ENCODE measurements at regions not wholly inside any gene's neighbourhood (a gene's known extent, or its start where the extent isn't known, plus 50 kb on each side); places are given as distances from the start of the nearest gene placed in this dataset.

GRCh38 chr2:12649602-12650400, 66.9 kb upstream of the TRIB2 start:
- no peaks in the 10 kb centered on the region for H3K36me3 ChIP-seq
- no peak for TF ChIP-seq CTCF (IDR thresholded peaks at IDR 0.05)
- no peak for TF ChIP-seq POLR2A (IDR thresholded peaks at IDR 0.05)
- peaks cover 0 to 4% (median 0%) of the 10 kb centered on the region in 12 donors for H3K4me1 ChIP-seq
- peaks cover 0 to 5% (median 0%) of the 10 kb centered on the region in 12 donors for H3K9me3 ChIP-seq
- DNase-seq (peak in 1 of 5 donors; percentile 44), ATAC-seq (no peak)
- WGBS, 4 donors: 73 to 85% (median 80%) methylated on average over 10 of the region's 10 CpGs
- no peak overlapping the region for H3K4me3 ChIP-seq
- H3K27ac ChIP-seq: no peak overlapping the region
- H3K27me3 ChIP-seq: no peaks in the 10 kb centered on the region
- intact Hi-C loops (cut with DNase I): no loop called here

GRCh38 chr2:12651641-12652040, 65.1 kb upstream of the TRIB2 start:
- H3K27me3 ChIP-seq: no peaks in the 10 kb centered on the region
- no peak overlapping the region for H3K4me3 ChIP-seq
- peaks cover 0 to 4% (median 0%) of the 10 kb centered on the region in 12 donors for H3K4me1 ChIP-seq
- intact Hi-C loops (cut with DNase I): no loop called here
- DNase-seq: peak in 1 of 5 donors; percentile 22
- ATAC-seq: peak in 3 of 4 donors; percentile 42 to 73 (median 45)
- H3K9me3 ChIP-seq: no peaks in the 10 kb centered on the region
- 65 to 81% (median 71%) methylated on average over 8 of the region's 8 CpGs for WGBS, 4 donors
- H3K27ac ChIP-seq: peak overlapping the region in 1 of 12 donors; percentile 22
- TF ChIP-seq CTCF (IDR thresholded peaks at IDR 0.05) (no peak), POLR2A (IDR thresholded peaks at IDR 0.05) (no peak)
- H3K36me3 ChIP-seq: no peaks in the 10 kb centered on the region

GRCh38 chr2:12652723-12653122, 64.0 kb upstream of the TRIB2 start:
- Histone ChIP-seq H3K36me3 (no peaks in the 10 kb centered on the region), H3K4me3 (no peak overlapping the region), H3K27me3 (no peaks in the 10 kb centered on the region), H3K4me1 (peaks cover 0 to 4% (median 0%) of the 10 kb centered on the region in 12 donors), H3K9me3 (no peaks in the 10 kb centered on the region), H3K27ac (peak overlapping the region in 1 of 12 donors; percentile 22)
- TF ChIP-seq CTCF (IDR thresholded peaks at IDR 0.05): no peak
- TF ChIP-seq POLR2A (IDR thresholded peaks at IDR 0.05): no peak
- DNase-seq: peak in 4 of 5 donors; percentile 45 to 53 (median 48)
- intact Hi-C loops (cut with DNase I): no loop called here
- peak in 3 of 4 donors; percentile 48 to 84 (median 82) for ATAC-seq
- WGBS, 4 donors: 75 to 92% (median 88%) methylated on average over 9 of the region's 9 CpGs

GRCh38 chr2:12657560-12657959, 59.2 kb upstream of the TRIB2 start:
- H3K9me3 ChIP-seq: no peaks in the 10 kb centered on the region
- DNase-seq (no peak), ATAC-seq (no peak)
- 74 to 95% (median 86%) methylated on average over 6 of the region's 6 CpGs for WGBS, 4 donors
- no peaks in the 10 kb centered on the region for H3K27me3 ChIP-seq
- H3K4me3 ChIP-seq: no peak overlapping the region
- H3K4me1 ChIP-seq: peaks cover 0 to 4% (median 0%) of the 10 kb centered on the region in 12 donors
- H3K36me3 ChIP-seq: no peaks in the 10 kb centered on the region
- intact Hi-C loops (cut with DNase I): no loop called here
- TF ChIP-seq POLR2A (IDR thresholded peaks at IDR 0.05) (no peak), CTCF (IDR thresholded peaks at IDR 0.05) (no peak)
- no peak overlapping the region for H3K27ac ChIP-seq
